Nephron (organoid): ENCODE measurements at regions not wholly inside any gene's neighbourhood (a gene's known extent, or its start where the extent isn't known, plus 50 kb on each side); places are given as distances from the start of the nearest gene placed in this dataset.
"Not testable (repeated sequence)": the region's sequence is repeated elsewhere in the genome, so short reads cannot be mapped to it uniquely, and the experiment has no call there.

Source experiments
- H3K27ac Mint-ChIP-seq, 3 experiments: 2 replicates each; pipeline ENCODE4 v1.8.0; 2020; ENCODE audit warnings: mixed read lengths in 3 of 3, mild to moderate bottlenecking in 2 of 3, moderate library complexity in 1 of 3
- H3K27me3 Mint-ChIP-seq: 2 replicates; pipeline ENCODE4 v1.8.0; 2021; ENCODE audit warnings: low read depth, mild to moderate bottlenecking, moderate library complexity, mixed read lengths
- H3K36me3 Mint-ChIP-seq: 2 replicates; pipeline ENCODE4 v1.8.0; 2020; ENCODE audit warnings: low read depth, mixed read lengths
- H3K4me1 Mint-ChIP-seq: 2 replicates; pipeline ENCODE4 v1.8.0; 2020; ENCODE audit warnings: mixed read lengths
- H3K4me3 Mint-ChIP-seq, 3 experiments: 2 replicates each; pipeline ENCODE4 v1.8.0; 2020; ENCODE audit warnings: mild to moderate bottlenecking in 3 of 3, mixed read lengths in 3 of 3, moderate library complexity in 2 of 3
- H3K9me3 Mint-ChIP-seq: 2 replicates; pipeline ENCODE4 v1.8.0; 2020; ENCODE audit warnings: mixed read lengths
- TF ChIP-seq, protein P1 (sequence below), 3 experiments: fragments of 200-600 bp; sonication (generic); IDR thresholded peaks; one replicate each; pipeline ENCODE4 v1.5.0; 2021; ENCODE audit warnings: antibody characterized with exemption in 3 of 3; ENCODE audit not compliant: unreplicated experiment in 3 of 3

DNA sequence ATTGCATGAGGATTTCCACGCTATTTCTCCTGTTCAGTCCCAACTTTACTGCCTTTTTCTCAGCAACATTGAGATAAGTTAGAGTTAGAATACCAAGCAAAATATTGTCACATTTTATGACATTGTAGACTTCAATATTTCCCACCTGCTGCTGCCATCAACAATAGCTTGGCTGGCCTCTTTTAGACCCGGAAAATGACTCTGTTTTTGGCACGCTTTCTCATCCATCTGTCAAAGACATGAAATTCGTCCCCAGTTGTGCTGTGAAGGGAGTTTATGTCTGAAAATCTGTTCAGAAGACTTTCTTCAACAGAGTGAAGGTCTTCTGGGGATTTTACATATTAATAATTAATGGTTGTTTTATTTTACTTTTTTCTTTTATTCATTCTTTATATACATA, 857.3 kb downstream of the FRK start:
- Mint-ChIP-seq H3K9me3 (peaks cover 9% of the 10 kb centered on the region), H3K36me3 (no peaks in the 10 kb centered on the region), H3K4me3 (no peak overlapping the region), H3K27me3 (no peaks in the 10 kb centered on the region), H3K4me1 (peaks cover 4% of the 10 kb centered on the region), H3K27ac (peak overlapping the region in 1 of 3 experiments; percentile 3)
- TF ChIP-seq, protein P1, sequence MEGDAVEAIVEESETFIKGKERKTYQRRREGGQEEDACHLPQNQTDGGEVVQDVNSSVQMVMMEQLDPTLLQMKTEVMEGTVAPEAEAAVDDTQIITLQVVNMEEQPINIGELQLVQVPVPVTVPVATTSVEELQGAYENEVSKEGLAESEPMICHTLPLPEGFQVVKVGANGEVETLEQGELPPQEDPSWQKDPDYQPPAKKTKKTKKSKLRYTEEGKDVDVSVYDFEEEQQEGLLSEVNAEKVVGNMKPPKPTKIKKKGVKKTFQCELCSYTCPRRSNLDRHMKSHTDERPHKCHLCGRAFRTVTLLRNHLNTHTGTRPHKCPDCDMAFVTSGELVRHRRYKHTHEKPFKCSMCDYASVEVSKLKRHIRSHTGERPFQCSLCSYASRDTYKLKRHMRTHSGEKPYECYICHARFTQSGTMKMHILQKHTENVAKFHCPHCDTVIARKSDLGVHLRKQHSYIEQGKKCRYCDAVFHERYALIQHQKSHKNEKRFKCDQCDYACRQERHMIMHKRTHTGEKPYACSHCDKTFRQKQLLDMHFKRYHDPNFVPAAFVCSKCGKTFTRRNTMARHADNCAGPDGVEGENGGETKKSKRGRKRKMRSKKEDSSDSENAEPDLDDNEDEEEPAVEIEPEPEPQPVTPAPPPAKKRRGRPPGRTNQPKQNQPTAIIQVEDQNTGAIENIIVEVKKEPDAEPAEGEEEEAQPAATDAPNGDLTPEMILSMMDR (IDR thresholded peaks at IDR 0.05; ENCODE audit: unreplicated experiment in 3 of 3): no peak

DNA sequence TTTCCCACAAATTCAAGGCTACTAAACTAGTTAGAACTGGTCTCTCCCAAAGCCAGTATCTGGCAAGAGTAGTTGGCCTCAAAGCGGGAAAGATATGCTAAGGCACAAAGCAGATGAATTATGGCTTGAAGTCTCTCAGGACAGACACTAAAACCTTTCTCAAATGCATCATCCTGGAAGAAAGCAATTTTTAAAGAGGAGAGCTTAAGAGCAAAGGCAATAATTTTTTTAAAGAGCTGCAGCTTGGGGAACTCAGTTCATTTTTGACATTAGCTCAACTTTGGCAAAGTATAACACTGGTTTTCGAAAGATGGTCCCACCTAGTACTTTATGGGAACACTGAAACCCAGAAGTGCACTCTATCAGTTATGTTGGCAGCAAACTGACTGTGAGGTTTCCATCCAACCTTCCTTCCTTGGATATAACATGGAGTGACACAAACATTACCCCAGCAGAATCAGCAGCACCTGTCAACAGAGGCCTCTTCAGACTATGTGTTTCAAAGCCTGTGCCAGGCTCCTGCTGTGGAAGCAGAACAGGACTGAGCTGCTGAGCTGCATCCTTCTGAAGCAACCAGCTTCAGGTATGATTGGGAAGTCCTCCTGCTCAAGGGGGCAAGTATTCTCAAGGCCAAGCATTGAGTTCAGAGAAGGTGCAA, 852.3 kb upstream of the HS3ST5 start:
- H3K27ac Mint-ChIP-seq: peak overlapping the region in 2 of 3 experiments; percentile 65 to 90
- TF ChIP-seq, protein P1 (IDR thresholded peaks at IDR 0.05; ENCODE audit: unreplicated experiment in 3 of 3): no peak
- H3K4me3 Mint-ChIP-seq: peak overlapping the region in 1 of 3 experiments; percentile 10
- H3K4me1 Mint-ChIP-seq: peaks cover 7% of the 10 kb centered on the region
- H3K36me3 Mint-ChIP-seq: no peaks in the 10 kb centered on the region
- peaks cover 13% of the 10 kb centered on the region for H3K9me3 Mint-ChIP-seq
- no peaks in the 10 kb centered on the region for H3K27me3 Mint-ChIP-seq

DNA sequence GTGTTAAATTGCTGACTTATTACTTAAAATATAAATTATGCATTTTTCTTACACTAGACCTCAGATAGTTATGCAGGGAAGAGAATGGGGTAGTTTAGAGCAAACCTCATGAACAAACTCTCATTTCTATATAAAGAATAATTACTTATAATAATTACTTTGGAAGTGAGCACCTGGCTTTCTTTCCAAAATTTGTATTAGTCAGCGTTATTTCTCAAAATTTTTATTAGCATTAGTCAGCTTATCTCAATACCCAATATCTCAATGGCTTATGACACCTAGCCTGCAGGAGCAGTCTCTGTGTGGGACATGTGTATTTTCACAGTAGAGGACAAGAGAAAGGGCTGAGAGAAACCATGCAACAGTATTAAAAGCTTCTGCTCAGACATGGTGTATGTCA, 849.2 kb upstream of the HS3ST5 start:
- Mint-ChIP-seq H3K27me3 (no peaks in the 10 kb centered on the region), H3K4me1 (peaks cover 7% of the 10 kb centered on the region), H3K36me3 (no peaks in the 10 kb centered on the region), H3K4me3 (no peak overlapping the region), H3K9me3 (no peaks in the 10 kb centered on the region), H3K27ac (no peak overlapping the region)
- TF ChIP-seq, protein P1 (IDR thresholded peaks at IDR 0.05; ENCODE audit: unreplicated experiment in 3 of 3): no peak

DNA sequence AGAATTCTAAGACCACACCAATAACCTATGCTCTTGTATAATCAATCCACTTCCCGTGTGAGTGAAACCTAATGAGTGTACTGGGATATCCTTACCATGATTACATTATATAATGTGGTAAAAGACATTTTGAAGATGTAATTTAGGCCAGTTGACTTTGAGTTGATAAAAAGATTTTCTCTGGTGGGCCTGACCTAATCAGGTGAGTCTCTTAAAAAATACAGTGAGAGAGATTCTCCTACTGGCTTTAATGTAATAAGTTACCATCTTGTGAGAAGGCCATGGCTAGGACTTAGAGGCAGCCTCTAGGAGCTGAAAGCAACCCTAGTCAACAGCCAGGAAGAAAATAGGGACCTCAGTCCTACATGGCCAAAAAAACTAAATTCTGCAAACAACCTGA, 847.7 kb upstream of the HS3ST5 start:
- TF ChIP-seq, protein P1 (IDR thresholded peaks at IDR 0.05; ENCODE audit: unreplicated experiment in 3 of 3): no peak
- peaks cover 4% of the 10 kb centered on the region for H3K4me1 Mint-ChIP-seq
- no peaks in the 10 kb centered on the region for H3K36me3 Mint-ChIP-seq
- no peak overlapping the region for H3K27ac Mint-ChIP-seq
- H3K27me3 Mint-ChIP-seq: no peaks in the 10 kb centered on the region
- no peak overlapping the region for H3K4me3 Mint-ChIP-seq
- no peaks in the 10 kb centered on the region for H3K9me3 Mint-ChIP-seq

DNA sequence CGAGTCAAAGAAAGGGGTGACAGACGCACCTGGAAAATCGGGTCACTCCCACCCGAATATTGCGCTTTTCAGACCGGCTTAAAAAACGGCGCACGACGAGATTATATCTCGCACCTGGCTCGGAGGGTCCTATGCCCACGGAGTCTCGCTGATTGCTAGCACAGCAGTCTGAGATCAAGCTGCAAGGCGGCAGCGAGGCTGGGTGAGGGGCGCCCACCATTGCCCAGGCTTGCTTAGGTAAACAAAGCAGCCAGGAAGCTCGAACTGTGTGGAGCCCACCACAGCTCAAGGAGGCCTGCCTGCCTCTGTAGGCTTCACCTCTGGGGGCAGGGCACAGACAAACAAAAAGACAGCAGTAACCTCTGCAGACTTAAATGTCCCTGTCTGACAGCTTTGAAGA, 832.6 kb upstream of the HS3ST5 start:
- H3K4me3 Mint-ChIP-seq, H3K36me3 Mint-ChIP-seq, H3K4me1 Mint-ChIP-seq, H3K9me3 Mint-ChIP-seq, H3K27ac Mint-ChIP-seq, H3K27me3 Mint-ChIP-seq: not testable (repeated sequence)

DNA sequence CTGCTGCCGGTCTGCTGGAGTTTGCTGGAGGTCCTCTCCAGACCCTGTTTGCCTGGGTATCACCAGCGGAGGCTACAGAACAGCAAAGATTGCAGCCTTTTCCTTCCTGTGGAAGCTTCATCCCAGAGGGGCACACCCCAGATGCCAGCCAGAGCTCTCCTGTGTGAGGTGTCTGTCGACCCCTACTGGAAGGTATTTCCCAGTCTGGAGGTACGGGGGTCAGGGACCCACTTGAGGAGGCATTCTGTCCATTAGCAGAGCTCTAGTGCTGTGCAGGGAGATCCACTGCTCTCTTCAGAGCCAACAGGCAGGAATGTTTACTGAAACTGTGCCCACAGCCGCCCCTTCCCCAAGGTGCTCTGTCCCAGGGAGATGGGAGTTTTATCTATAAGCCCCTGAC, 823.1 kb upstream of the HS3ST5 start:
- not testable (repeated sequence) for H3K9me3 Mint-ChIP-seq, H3K27ac Mint-ChIP-seq, H3K36me3 Mint-ChIP-seq, H3K4me1 Mint-ChIP-seq, H3K27me3 Mint-ChIP-seq, H3K4me3 Mint-ChIP-seq

DNA sequence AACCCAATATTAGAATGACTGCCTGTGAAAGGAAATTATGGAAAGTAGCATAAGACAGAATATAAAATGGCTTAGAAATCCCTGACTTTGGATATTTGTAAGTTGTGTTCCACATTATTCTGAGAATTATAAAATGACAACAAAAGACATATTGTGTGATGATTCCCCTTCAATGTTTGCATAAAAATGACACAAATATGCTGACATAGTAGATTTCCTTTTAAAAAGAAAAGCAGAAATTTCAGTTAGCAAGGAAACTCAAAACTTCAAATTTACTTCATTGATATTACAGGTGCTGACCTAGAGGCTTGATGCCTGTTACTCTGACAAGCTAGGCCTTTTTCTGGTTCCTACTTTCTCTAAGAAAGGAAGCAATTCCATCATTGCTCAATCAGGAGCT, 816.9 kb upstream of the HS3ST5 start:
- no peak overlapping the region for H3K4me3 Mint-ChIP-seq
- no peaks in the 10 kb centered on the region for H3K36me3 Mint-ChIP-seq
- TF ChIP-seq, protein P1 (IDR thresholded peaks at IDR 0.05; ENCODE audit: unreplicated experiment in 3 of 3): no peak
- peaks cover 15% of the 10 kb centered on the region for H3K9me3 Mint-ChIP-seq
- no peaks in the 10 kb centered on the region for H3K4me1 Mint-ChIP-seq
- no peak overlapping the region for H3K27ac Mint-ChIP-seq
- no peaks in the 10 kb centered on the region for H3K27me3 Mint-ChIP-seq
